Epithelial cell of proximal tubule (primary cell): ENCODE measurements at regions not wholly inside any gene's neighbourhood (a gene's known extent, or its start where the extent isn't known, plus 50 kb on each side); places are given as distances from the start of the nearest gene placed in this dataset.

ENCODE experiments used
- DNase-seq: peaks from one replicate; pipeline ENCODE4 v3.0.0-alpha.2; 2011; ENCODE audit warnings: low read depth
- H3K4me3 ChIP-seq: 2 replicates; pipeline ENCODE4 v1.5.1; 2011; ENCODE audit warnings: low read depth, mild to moderate bottlenecking, low read length
- CTCF ChIP-seq: conservative IDR thresholded peaks from 2 replicates; pipeline ENCODE4 v1.5.1; 2012; ENCODE audit warnings: low read depth, mild to moderate bottlenecking, low read length

GRCh38 chr10:111295788-111296187, 219.0 kb downstream of the ADRA2A start:
- H3K4me3 ChIP-seq, result no peak overlapping the region
- DNase-seq, result no peak
- TF ChIP-seq CTCF, result no peak

DNA sequence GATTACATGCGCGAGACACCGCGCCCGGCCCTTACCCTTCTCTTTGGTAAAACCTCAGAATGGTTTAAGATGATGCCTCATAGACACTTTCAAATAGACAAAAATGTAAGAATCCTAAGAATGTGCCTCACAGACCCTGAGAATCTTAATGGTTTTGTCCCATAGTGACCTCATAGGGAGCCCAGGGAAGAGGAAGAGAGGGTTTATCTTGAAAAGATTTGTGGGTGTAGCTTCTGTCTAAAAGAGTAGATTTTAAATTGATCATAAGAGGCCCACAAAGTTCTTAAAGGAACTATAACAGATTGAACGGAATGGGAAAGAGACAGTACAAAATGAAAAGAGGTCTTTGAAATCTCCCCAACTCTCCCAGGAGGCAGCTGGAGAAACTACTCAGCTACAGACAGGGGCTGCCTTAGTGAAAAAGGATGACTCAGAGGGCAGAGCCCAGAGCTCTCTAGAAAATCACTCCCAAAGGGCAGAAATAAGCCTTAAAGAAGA, 220.6 kb downstream of the ADRA2A start:
- TF ChIP-seq CTCF, result no peak
- H3K4me3 ChIP-seq, result no peak overlapping the region
- no peak for DNase-seq

DNA sequence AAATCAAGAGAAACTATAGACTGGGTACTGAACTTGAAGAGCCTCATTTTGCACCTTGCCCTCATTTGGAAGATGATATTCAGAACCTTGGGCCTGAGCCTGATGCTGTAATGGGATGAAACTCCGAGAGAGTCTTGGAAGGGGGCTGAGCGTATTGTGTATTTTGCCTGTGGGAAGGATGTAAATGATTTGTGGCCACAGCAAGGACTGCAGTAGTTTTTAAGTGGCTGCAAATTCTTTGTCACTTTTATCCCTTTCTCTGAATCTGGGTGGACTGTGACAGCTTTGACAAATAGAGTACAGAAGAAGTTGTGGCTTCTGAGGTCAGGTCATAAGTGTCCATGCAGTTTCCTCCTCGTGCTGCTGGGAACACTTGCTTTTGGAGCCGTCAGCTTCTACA, 221.2 kb downstream of the ADRA2A start:
- no peak for DNase-seq
- TF ChIP-seq CTCF, result no peak
- no peak overlapping the region for H3K4me3 ChIP-seq

GRCh38 chr10:111299037-111299436, 222.2 kb downstream of the ADRA2A start:
- no peak overlapping the region for H3K4me3 ChIP-seq
- no peak for TF ChIP-seq CTCF
- DNase-seq, result no peak

- no peak for DNase-seq
- no peak overlapping the region for H3K4me3 ChIP-seq
- TF ChIP-seq CTCF, result no peak
These were observed 227.1 kb downstream of the ADRA2A start for GRCh38 chr10:111303887-111304286.

DNA sequence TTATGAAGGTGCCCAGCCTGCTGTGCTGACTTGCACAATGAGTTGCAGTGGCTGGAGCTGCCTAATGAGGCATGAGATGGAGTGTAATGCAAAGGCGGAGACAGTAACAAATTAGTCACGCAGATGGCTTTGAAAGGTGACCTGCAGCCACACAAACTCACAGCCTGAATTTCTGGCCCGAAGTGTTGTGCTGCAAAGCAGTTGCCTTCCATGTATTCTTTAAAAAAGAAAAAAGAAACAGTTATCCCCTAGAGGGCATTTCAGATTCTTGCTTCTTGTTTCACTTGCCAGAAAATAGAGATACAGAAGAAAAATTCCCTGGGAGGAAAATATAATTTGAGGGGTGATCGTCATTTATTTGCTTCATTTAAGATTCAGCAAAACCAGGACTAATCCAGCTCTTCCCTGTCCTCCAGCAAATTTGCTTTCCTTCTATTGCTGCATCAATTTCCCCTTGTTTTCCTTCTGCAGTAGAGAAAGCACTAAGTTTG, 239.9 kb downstream of the ADRA2A start:
- no peak overlapping the region for H3K4me3 ChIP-seq
- DNase-seq, result no peak
- no peak for TF ChIP-seq CTCF

DNA sequence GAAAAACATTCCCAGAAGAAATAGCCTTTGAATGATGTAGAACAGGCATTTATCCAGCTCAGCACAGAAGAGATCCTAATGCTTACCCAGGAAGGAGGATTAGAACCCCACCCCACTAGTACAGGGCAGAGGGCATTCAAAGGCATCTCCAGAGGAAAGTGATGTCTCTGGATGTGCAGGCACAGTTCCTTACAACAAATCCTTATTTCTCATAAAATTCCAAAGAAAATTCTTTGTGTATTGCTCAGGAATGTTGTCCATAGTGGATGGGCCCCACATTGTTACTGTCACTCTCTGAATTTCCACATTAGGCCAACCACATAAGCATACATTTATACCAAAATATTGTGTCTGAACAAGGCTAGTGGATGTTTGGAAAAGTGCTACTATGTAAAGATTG, 243.0 kb downstream of the ADRA2A start:
- no peak overlapping the region for H3K4me3 ChIP-seq
- no peak for DNase-seq
- no peak for TF ChIP-seq CTCF
